ENCODE measurements at regions not wholly inside any gene's neighbourhood (a gene's known extent, or its start where the extent isn't known, plus 50 kb on each side); places are given as distances from the start of the nearest gene placed in this dataset.
"Not testable (repeated sequence)": the region's sequence is repeated elsewhere in the genome, so short reads cannot be mapped to it uniquely, and the experiment has no call there.

- no peak for DNase-seq (ENCODE audit: low spot score)
These were observed 475.1 kb downstream of the ZPLD1 start for GRCh38 chr3:102909904-102910303.

GRCh38 chr3:102916532-102916931, 481.7 kb downstream of the ZPLD1 start:
- no peak for DNase-seq (ENCODE audit: low spot score)

- no peak for DNase-seq (ENCODE audit: low spot score)
These were observed 491.8 kb downstream of the ZPLD1 start for GRCh38 chr3:102926618-102927017.

DNA sequence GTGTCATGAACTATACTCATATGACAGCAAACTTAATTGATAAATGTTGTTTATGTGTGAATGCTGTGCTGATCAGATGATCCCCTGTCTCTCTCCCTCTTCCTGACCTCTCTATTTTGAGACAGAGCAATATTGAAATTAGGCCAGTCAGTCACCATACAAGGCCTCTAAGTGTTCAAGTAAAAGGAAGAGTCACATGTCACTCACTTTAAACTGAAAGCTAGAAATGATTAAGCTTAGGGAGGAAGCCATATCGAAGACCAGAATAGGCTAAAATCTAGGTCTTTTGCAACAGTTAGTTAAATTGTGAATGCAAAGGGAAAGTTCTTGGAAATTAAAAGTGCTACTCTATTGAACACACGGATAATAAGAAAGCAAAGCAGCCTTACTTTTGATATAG, 498.6 kb downstream of the ZPLD1 start:
- DNase-seq (ENCODE audit: low spot score): no peak

DNA sequence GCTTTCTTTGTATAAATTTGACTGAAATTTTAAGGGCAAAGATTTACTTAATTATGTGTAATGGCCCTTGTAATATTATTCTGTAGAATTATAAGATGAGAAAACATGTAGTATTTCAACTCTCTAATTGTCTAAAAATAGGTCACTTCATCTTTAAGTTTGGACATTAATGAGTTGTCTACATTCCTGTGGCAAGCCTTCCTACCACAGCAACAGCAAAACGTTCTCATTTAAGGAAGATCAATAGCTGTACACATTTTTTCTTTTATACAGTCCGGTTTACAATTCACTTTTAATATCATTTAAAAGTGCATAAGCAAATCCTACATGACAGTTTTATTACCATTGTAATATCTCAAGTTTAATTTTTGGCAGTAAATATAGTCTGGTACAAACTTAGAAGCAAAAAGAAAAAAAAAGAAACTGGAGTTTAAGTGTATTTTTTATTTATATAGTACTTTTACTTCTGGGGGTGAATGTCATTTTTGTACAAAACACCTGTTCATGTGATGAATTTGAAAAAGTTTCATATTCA, 501.8 kb downstream of the ZPLD1 start:
- no peak for DNase-seq (ENCODE audit: low spot score)

DNA sequence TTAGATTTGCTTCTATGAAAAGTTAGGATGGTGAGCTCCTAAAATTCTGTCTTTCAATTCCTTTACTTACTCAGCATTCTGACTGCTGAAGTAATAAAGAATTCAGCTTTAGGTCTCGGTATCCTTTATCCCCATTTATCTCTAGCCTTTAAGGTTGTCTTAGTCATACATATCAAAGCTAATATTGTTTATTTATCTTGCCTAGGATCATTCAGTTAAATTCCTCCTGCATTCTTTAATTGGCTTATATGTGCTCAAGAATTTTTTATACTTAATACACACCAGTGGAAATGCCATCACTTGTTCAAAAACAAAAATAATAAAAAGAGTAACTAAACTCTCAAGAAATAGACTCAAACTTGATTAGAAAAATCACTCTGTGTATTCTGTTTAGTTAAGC, 507.0 kb downstream of the ZPLD1 start:
- DNase-seq (ENCODE audit: low spot score): no peak

DNA sequence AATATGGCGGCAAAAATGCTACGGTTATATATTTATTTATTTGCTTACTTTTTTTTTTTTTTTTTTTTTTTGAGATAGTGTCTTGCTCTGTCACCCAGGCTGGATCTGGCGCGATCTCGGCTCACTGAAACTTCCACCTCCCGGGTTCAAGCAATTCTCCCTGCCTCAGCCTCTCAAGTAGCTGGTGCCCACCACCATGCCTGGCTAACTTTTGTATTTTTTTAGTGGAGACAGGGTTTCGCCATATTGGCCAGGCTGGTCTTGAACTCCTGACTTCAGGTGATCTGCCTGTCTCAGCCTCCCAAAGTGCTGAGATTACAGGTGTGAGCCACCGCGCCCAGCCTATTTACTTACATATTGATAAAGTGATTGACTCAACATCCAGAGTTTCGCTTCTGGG, 511.6 kb downstream of the ZPLD1 start:
- DNase-seq (ENCODE audit: low spot score): not testable (repeated sequence)

GRCh38 chr3:102972350-102972749, 537.5 kb downstream of the ZPLD1 start:
- no peak for DNase-seq (ENCODE audit: low spot score)

- no peak for DNase-seq (ENCODE audit: low spot score)
These were observed 539.5 kb downstream of the ZPLD1 start for GRCh38 chr3:102974333-102974732.

DNA sequence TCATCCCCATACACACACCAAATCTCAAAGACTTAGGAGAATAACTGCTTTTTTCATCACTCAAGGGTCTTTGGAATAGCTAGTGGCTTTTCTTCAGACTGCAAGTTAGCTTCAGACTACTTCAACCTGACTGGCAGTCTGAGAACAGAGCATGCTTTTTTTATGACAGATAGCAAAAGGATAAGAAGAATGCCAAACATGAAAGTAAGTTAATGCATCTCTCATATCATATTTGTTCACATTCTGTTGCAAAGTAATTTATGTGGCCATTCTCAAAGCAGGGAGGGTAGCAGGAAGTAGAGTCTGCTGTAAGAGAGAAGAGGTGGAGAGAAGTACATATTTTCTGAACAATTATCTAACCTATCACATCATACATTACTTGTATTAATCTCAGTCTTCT, 544.4 kb downstream of the ZPLD1 start:
- no peak for DNase-seq (ENCODE audit: low spot score)

DNA sequence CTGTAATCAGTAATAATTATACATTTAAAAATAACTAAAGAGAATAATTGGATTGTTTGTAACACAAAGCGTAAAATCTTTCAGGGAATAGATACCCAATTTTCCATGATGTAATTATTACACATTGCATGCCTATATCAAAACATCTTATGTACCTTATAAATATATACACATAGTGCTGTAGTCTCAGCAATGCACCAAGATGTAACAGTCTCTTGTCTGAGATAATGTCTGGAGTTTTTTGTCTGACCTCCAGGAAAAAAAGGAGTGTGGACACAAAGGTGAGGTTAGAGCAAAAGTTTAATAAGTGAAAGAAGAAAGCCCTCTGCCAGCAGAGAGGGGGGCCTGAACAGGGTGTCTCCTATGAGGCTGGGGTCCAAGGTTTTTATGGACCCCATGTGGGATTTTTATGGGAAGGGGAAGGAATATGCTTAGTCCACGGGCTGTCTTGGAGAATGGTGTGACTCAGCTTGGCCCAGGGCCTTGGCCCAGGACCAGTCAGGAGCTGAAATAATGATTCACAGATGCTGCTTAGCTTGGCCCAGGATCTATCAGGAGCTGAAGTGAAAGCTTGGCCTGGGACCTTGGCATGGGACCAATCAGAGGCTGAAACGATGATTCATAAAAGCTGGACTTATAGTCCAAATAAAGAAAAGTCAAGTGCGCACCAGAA, 545.0 kb downstream of the ZPLD1 start:
- DNase-seq (ENCODE audit: low spot score): no peak

GRCh38 chr3:102980355-102980696, 545.5 kb downstream of the ZPLD1 start:
- DNase-seq (ENCODE audit: low spot score): no peak

- no peak for DNase-seq (ENCODE audit: low spot score)
These were observed 567.8 kb downstream of the ZPLD1 start for GRCh38 chr3:103002425-103003176.

DNA sequence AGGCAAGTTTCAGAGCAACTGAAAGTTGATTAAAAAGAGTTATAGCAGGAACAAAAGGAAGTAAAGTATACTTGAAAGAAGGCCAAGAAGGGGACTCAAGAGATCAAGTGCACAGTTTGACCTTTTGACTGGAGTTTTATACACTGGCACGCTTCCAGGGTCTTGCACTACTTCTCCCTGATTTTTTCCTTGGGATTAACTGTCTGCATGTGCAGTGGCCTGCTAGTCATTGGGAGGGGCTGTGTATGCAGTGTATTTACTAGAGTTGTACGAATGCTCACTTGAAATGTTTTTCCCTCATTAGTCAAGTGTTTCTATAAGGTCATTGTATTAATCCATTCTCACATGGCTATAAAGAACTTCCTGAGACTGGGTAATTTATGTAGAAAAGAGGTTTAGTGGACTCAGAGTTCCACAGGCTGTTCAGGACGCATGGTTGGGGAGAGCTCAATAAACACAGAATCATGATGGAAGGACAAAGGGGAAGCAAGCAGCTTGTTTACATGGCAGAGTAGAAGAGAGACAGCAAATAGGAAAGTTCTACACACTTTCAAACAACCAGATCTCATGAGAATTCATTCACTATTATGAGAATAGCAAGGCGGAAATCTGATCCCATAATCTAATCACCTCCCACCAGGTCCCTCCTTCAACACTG, 571.8 kb downstream of the ZPLD1 start:
- DNase-seq (ENCODE audit: low spot score): no peak

GRCh38 chr3:103009609-103010008, 574.8 kb downstream of the ZPLD1 start:
- DNase-seq (ENCODE audit: low spot score): no peak

DNA sequence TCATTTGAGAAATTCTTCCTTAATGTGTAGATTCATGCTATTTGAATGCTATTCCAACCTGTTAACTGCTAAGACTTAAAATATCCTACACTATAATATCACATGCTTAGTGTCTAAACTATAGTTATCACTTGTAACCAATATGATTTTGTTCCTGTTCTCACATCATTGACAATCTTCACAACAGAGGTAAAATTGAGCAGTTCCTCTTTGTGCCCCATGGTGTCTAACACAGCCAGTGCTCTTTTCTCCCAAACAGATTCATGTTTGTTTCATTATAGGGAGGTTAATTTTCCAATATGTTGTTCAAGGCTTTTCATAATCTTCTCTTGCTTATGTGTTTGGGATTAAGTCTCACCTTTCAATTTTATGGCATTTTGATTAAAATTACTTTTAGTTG, 591.1 kb downstream of the ZPLD1 start:
- DNase-seq (ENCODE audit: low spot score): no peak

- DNase-seq (ENCODE audit: low spot score): no peak
These were observed 599.0 kb downstream of the ZPLD1 start for GRCh38 chr3:103033841-103034240.

- DNase-seq (ENCODE audit: low spot score): no peak
These were observed 612.8 kb downstream of the ZPLD1 start for GRCh38 chr3:103047640-103048039.

- DNase-seq (ENCODE audit: low spot score): no peak
These were observed 613.4 kb downstream of the ZPLD1 start for GRCh38 chr3:103048068-103048722.

DNA sequence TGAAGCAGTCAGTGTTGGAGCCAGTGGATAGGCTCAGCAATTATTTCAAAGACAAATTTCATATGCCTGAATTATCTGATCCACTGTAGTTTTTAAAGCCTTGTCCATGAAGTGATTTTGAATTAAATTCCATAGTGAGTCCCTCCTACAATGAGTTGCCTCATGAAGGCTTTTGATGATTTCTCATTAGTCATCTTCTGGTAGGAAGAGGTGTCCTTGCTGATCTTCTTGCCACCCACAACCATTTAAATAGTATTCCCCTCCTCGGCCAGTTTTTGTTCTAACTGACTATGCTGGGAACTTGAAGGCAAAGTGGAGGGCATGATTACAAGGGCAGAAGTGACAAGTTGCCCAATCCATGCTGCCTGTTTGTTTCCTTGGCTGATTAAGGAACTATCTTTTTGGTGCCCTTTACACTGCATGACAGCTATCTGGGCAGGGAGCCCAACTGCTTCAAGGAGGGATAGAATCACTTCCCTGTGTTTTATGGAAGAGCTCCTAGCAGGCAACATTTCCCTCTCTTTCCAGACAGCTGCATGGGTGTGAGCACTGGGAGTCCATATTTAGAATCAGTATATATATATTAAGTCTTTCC, 617.5 kb downstream of the ZPLD1 start:
- no peak for DNase-seq (ENCODE audit: low spot score)

DNA sequence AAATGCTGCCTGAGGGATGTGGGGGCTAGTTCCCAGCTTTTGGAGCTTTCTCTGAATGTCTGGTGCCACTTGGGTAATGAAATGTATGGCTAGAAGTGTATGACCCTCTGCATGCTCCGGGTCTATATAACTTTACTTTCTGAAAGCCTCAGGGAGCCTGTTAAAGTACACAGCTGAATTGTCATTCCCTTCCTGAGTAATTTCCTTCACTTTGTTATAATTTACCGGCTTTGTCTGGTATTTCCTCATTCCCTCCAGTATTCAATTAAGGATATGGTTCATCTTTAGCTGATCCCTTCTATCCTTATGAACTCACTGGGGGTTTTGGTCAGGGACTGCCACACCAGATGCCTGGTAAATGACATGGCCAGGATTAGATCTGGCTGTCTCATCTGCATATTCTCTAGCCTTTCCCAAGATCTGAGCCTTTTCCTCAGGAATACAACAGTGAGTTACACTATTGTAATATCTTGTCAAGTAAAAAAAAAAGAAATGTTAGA, 620.3 kb downstream of the ZPLD1 start:
- no peak for DNase-seq (ENCODE audit: low spot score)

- no peak for DNase-seq (ENCODE audit: low spot score)
These were observed 621.7 kb downstream of the ZPLD1 start for GRCh38 chr3:103056542-103056941.

Measured in ecto neural progenitor cell (in vitro differentiated cells).